PC-9 (cell line): ENCODE measurements at regions not wholly inside any gene's neighbourhood (a gene's known extent, or its start where the extent isn't known, plus 50 kb on each side); places are given as distances from the start of the nearest gene placed in this dataset.

ENCODE experiments used
- CTCF ChIP-seq: fragments of 200-600 bp; sonication (generic); conservative IDR thresholded peaks from 2 replicates; pipeline ENCODE4 v1.6.1; 2017; ENCODE audit warnings: mixed run types, antibody characterized with exemption, mild to moderate bottlenecking, moderate library complexity
- EZH2 ChIP-seq: fragments of 200-600 bp; sonication (generic); IDR thresholded peaks from 2 replicates; pipeline ENCODE4 v1.8.0; 2017; ENCODE audit warnings: antibody characterized with exemption, low read depth

GRCh38 chr6:109875973-109876372 lies 102.1 kb upstream of the GPR6 start:
- TF ChIP-seq CTCF (no peak), EZH2 (no peak)
